LHCN-M2 (cell line): ENCODE measurements at regions not wholly inside any gene's neighbourhood (a gene's known extent, or its start where the extent isn't known, plus 50 kb on each side); places are given as distances from the start of the nearest gene placed in this dataset.

Experiments used
- DNase-seq: peaks from one replicate; pipeline ENCODE4 v3.0.0-alpha.2; 2012; ENCODE audit warnings: low read depth

DNA sequence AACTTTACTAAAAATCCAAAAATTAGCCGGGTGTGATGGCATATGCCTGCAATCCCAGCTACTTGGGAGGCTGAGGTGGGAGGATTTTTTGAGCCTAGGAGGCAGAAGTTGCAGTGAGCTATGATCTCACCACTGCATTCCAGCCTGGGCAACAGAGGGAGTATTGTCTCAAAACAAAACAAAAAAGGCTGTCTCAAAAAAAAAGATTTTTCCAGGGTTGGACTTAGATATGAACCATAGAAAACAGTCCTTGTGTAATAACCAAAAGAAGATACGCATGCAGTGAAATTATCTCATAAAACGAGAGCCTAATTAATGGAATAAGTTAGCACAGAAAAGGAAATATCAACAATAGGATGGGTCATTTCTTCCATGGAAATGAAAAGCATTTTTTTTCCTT lies 320.4 kb upstream of the RASGRP1 start:
- no peak for DNase-seq

DNA sequence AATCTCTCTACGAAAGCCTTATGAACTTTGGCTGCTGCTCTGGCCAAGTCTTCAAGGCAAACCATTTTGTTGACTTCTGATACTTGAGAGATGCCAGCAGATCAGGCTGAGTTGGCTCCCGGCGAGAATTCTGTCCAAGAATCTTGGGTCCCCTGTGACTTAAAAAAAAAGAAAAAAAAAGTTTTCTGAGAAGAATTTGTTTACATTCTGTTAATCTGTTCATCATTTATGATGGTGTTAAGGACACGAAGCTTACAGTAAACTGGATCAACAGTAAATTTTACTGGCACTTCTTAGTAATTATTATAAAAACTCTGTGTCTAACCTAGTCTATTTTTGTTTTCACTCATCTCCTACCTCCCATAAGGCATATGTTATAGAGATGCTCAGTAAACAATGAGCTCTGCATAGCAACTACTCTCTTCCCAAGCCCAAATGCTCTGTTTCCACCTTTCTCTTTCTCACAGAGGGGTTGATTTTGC lies 320.9 kb upstream of the RASGRP1 start:
- no peak for DNase-seq

DNA sequence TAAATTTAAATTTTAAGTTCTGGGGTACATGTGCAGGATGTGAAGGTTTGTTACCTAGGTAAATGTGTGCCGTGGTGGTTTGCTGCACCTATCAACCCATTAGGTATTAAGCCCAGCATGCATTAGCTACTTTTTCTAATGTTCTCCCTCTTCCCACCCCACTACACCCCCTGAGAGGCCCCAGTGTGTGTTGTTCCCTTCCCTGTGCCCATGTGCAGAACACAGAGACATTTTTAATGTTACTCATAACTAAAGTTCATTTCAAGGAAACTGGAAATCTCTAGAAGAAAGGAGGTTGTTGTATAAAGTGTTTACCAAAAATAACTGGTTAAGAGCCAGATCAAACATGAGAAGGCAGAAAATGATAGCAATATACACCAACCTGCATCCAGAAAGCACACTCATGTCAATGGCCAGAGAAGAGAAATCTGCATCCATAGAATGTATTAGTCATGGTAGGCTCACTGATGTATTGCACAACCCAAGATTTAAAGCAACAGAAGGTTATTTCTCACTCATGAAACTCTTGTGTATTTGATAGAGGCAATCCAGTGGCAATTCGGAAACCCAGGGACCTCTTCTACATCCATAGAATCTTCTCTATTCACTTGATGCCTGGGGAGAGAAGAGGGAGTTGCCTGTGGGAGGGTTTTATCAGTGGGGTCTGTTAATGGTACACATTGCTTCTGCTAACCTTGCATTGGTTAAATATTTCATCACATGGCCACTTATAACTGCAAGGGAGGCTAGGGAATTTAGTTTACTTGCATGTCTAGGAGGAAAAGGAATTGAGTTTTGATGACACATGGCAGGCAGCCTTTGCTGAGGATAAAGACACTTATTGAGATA lies 321.9 kb upstream of the RASGRP1 start:
- DNase-seq, result peak; percentile 74

DNA sequence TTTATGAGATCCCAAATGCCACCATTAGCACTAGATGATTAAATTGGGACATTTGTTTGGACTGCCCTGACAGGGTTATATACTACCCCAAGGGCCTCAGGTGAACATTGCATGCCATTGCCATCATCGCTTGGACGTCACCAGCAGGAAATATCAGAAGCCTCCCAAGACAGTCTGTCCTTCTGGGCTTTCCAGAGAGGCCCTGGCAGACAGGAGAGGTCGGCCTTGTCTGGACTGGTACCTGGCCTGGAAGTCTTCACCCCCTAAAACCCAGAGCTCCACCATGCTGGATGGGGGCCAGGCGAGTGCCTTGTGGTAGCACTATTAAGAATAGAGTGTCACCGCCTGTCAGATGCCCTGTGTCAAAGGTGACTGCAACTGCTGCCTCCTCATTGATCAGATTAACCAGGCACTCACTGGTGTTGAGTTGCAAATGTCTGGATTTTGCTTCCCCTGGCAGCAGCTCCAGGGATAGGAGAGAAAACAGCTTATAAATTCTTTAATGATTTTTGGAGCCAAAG lies 324.1 kb upstream of the RASGRP1 start:
- no peak for DNase-seq

DNA sequence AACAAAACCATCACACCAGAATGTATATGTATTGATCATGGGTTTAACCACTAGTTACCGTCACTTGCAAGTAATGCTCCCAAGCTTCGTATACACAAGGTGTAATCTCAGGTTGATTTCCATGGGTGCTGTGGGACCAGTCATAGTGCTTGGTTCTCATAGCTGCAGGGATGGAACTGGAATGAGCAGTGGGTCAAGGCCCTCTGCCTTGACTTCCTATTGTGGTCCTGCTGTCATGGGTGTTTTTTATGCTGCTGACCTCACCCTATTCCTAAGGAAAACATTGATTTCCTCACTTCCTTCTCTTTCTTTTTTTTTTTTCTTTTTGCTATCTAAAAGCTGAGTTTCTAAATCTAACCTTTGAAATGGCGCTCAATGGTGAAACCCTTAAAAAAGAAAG lies 325.6 kb upstream of the RASGRP1 start:
- no peak for DNase-seq

DNA sequence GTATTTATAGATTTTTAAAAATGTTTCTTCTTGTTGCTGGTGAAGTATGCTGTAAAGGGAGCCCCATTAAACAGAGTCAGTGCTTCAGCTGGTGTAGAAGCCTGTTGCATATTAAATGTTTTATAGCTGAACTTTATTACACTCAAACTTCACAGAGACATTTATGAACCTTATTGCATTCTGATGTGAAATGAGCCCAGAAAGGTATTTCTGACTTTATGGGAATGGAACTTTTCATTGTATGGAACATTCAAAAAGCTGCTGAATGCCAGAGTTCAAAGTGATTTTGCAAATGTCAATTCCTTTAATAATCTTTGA lies 329.3 kb upstream of the RASGRP1 start:
- no peak for DNase-seq

DNA sequence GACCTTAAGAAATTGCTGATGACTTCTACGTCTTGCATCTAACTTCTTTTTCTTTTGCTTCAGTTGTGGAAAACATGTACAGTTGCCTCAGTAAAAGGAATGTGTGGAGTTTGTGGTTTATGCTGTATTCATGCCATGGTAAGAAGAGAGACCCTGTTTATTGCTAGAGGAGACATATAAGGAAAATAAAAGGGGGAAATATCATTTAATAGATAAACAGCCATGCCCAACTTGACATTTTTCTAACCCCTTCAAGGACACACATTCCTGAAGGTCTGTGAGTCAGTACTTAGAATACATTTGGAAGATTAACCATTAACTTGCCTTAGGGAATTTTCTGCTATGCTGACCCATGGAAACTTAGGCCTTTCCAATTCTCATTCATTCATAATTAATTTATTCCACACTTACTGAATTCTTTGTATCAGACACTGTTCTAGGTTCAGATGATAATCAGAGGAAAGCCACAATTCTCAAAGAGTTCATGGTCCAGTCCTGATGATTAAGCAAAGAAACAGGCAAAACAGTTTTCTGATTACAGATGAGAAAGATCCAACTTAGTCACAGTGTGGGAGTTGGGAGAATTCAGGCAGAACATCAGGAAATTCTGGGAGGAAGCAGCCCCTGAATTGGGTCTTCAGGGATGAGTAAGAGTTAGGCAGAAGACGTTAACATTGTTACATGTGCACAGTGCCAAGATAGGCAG lies 329.8 kb upstream of the RASGRP1 start:
- DNase-seq, result peak; percentile 92

DNA sequence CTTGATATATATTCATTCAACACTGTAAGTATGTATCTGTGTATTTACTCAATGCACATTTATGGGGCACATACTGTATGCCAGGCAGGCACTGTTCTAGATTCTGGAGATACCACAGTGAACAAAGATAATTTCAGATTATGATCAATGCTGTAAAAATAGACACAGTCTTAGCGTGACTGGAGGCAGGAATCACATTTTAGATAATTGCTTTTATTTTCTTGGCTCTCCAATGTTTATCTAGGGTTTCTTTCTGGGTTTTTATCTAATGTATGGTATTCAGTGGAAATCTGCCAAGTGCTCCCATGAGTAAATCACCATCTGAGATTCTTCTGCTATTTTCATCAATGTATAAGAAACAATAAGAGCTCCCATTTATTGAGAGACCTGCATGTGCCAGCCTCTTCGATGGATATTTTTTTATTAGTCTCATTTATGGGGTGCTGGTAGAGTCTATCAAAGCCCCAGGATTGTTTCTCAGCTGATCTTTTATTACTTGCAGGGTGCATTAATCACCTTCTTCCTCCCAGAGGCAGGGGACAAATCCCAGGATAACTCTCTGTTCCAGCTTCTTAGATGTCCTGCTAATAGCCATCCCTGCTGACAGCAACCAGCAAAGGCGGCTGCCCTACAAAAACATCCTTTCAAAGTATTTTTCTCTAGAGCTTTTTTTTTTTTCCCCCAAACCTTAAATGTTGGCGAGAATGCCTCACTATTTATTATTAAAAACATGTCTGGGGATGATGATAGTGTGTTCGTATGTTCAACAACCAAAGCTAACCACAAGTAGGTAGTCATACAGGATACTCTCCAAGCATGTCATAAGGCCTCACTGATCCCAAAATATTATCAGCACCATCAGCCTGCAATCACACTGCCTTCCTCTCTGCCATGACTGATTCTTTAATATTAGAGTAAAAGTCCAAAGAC lies 331.0 kb upstream of the RASGRP1 start:
- DNase-seq, result peak; percentile 70

DNA sequence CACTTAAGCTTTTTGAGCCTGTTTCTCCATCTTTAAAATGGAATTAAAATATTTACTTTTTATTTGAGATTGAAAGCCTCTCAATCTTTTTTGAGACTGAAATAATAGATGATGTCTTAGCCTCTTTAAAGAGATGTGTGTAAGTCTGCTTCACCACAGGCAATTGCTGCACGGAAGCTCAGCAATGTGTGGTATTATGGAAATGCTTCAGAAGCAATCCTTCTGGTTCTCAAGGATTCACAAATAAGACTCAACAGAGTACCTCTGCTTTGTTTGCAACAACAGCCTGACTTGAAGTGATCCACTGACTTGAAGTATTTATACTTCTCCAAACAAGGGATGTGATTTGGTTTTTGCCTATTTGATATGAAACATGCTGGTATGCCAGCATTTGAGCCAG lies 332.0 kb upstream of the RASGRP1 start:
- DNase-seq, result no peak

DNA sequence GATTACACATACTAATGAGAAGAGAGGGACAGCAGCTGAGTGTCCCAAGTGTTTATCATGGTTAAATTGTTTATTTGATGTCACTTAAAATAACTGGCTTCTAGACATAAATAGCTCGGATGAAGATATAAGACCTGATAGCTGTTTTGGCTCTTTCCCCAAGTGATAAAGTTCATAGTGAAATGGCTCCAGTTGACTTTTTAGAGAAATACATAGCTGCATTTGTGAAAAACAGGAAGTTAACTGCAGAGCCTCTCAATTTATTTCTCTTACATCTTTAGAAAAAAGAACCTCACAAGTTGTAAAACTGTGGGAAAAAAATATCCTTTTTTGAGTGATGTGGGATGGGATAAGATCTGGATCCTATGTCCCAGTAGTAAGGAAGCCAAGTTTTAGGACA lies 332.9 kb upstream of the RASGRP1 start:
- DNase-seq, result no peak

DNA sequence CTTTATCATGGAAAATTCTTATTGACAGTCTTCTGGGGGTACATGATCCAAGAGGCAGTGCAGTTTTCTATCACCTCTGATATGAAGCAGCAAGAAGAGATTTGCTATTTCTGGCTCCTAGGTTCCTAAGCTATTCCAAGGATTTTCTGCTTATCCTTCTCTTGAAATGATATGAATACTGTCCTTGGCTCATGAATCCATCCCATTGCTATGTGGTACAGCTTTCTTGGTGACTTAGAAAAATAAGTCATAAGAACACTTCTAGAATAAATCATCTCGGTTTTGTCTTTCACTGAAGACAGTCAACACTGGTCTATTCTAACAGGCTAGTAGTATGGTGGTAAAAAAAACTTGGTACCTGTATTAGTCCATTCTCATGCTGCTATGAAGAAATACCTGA lies 333.6 kb upstream of the RASGRP1 start:
- no peak for DNase-seq

DNA sequence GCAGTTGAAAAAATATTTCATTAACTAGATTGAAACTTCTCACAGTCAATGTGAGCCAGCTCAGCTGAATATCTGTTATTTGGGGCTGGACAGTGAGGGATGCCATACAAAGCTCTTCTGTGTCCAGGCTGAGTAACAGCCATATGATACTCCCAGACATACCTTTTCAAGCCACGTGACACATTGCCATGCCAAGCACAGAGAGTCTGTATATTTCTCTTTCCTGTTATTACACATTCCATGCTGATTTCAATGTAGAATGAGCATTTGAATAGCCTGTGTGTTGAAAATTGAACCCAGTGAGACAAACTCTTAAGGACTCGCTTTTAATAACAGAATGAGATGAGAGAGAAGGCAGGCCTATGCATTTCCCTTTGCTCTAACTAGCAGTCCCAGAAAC lies 334.7 kb upstream of the RASGRP1 start:
- DNase-seq, result no peak

DNA sequence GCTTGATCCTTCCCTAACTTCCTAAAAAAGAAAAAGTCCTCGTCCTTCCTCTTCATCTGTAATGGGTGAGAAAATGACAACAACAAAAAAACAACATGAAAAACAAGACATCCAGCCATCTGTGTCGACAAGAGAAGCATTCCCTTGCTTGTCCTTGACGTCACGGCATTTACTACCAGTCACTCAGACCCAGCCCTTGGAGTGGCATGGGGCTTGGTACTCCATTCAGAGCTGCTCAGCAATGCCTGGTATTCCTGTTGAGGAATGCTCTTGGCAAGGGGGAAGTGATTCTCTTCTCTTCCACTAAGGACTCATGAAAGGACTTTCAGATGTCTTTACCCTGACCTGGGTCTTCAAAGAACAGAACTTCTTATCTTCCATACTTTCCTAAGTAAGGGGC lies 339.7 kb upstream of the RASGRP1 start:
- no peak for DNase-seq

DNA sequence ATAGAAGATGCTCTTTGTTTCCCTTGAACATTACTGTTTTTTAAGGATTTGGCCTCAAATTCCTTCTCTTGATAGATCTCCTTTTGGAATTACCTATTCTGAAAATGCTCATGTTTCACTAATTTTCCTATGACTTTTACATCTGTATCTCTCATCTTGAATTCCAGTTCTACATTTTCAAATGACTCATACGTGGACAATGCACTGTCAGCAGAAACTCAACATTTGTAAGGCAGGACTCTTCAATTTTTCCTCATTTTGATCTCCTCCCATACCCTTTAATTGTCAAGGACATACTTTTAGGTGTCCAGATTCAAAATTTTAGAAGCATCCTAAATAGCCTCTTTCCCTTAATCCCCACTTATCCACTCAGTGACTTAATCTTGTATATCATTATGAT lies 341.0 kb upstream of the RASGRP1 start:
- peak; percentile 47 for DNase-seq

DNA sequence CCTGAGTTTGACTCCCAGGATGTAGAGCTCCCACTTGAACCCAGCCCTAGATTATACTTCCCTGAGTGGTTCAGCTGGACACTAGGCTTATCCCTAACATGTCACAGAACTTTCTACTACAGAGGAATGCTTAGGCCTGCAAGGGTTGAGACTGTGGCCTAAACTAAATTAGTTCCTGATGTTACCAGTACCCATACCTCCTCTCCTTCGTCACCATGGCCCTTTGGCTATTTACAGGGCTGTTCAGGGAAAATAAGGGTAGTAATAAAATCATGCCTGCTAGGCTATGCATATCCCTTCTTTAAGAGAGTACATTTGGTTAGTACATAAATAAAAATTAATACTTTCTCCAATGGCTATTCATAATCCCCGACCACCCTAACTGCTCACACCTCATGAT lies 356.4 kb upstream of the RASGRP1 start:
- DNase-seq, result no peak

DNA sequence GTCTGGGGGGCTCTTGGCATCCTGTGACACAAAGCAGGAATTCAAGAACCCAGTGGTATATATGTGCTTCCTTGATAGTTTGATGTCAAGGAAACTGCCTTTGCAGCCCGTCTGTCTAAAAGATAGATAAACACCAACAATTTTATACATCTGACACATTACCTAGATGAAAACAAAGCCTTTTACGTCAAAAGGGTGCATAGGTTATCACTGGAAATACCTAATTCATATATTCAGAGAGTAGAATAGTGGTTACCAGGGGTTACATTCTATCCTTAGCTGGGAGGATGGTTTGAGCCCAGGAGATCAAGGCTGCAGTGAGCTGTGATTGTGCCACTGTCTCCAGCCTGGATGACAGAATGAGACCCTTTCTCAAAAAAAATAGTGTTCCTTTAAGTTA lies 356.9 kb upstream of the RASGRP1 start:
- no peak for DNase-seq

DNA sequence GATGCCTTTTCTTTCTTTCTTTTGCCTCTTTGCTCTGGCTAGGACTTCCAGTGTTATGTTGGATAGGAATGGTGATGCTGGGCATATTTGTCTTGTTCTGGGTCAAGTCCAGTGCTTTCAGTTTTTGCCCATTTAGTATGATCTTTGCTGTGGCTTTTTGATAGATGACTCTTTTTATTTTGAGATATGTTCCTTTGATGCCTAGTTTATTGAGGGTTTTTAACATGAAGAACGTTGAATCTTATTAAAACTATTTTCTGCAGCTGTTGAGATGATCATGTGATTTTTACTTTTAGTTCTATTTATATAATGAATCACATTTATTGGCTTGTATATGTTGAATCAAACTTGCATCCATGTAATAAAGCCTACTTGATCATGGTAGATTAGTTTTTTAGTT lies 363.8 kb upstream of the RASGRP1 start:
- DNase-seq, result peak; percentile 75

DNA sequence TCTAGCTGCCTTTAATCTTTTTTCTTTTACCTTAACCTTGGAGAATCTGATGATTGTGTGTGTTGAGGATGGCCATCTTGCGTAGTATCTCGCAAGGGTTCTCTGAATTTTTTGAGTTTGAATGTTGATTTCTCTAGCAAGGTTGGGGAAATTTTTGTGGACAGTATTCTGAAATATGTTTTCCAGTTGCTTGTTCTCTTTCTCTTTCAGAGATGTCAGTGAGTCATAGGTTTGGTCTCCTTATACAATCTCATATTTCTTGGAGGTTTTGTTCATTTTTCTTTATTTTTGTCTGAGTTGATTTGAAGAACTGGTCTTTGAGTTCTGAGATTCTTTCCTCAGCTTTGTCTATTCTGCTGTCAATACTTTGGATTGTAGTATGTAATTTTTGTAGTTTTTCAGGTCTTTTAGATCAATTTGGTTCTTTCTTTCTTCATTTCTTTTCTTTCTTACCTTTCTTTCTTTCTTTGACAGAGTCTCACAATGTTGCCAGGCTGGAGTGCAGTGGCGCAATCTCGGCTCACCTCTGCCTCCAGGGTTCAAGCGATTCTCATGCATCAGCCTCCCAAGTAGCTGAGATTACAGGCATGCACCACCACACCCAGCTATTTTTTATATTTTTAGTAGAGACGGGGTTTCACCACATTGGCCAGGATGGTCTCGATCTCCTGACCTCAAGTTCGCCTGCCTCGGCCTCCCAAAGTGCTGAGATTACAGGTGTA lies 366.4 kb upstream of the RASGRP1 start:
- DNase-seq, result peak; percentile 86

DNA sequence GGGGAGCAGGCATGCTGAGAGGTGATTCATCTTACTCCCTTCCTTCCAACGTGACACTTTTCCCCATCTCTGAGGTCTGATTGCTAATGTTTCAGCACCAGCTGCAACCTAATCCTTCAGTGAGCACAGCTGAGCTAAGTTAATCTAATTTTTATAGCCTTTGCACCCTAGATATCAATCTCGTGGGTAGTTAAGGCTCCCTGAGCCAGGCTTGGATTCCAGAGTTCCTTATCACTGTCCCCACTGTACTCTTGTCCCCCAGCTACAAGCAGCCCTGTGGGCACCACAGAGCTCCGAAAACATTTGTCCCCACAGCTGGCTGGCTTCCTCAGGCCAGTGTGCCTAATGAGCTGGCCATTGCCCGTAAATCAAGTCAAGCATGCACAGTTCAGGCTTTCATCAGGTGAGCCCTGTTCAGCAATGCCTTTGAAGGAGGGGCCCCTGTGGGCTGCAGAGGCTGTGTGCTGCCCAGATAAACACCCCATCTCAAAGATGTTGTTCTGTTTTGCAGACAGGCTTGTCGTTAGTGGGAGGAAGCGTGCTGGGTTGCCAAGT lies 376.9 kb upstream of the RASGRP1 start:
- peak; percentile 87 for DNase-seq

DNA sequence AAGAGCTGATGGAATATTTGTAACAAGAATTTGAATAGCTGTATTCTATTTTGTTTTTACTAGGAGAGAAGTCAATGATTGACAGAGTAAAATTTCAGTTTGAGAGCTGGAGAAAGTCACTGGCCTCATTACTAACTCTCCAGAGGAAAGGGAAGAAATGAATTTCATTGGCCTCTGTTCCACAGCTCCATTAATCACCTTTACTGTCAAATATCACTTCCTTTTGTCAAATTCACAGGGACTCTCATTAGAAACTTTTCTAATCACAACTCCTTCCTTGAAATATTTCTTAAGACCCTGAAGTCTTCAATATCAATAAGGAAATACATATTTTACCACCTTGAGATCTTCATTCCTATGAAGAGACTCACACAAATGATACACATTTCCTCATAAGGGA lies 379.9 kb upstream of the RASGRP1 start:
- no peak for DNase-seq
